ENCODE measurements at regions not wholly inside any gene's neighbourhood (a gene's known extent, or its start where the extent isn't known, plus 50 kb on each side); places are given as distances from the start of the nearest gene placed in this dataset.

DNA sequence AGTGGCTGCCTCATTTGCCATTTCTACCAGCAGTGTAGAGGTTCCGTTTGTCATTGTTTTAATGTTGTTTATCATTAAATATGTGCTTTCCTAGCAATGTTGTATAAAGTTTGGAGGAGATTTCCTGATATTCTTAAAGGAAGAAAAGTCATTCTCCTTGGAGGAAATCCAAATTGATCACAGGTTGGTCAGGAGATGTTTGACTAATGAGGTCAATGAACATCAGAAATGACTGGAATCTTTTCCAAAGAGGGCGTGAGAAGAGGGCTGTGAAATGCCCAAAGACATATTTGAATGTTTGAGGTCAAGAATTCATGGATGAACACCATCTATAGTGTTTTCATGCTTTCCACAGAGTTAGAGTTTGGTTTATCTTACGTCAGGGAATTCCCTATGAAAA, 471.3 kb downstream of the MAT2B start:
- Histone ChIP-seq H3K4me1 (ENCODE audit: control insufficient read depth in 3 of 3, insufficient read depth in 3 of 3, low read length in 3 of 3) (no peaks in the 10 kb centered on the region), H3K27me3 (ENCODE audit: control insufficient read depth in 3 of 3, insufficient read depth in 3 of 3, low read length in 3 of 3) (no peaks in the 10 kb centered on the region), H3K36me3 (ENCODE audit: control insufficient read depth in 3 of 3, insufficient read depth in 3 of 3, low read length in 3 of 3) (no peaks in the 10 kb centered on the region), H3K27ac (ENCODE audit: low read depth, low read length) (no peak overlapping the region), H3K9me3 (ENCODE audit: control insufficient read depth in 3 of 3, low read length in 3 of 3) (peaks cover 0 to 2% (median 0%) of the 10 kb centered on the region in 3 donors), H3K4me3 (ENCODE audit: low read length in 3 of 3) (no peak overlapping the region), H3K9ac (ENCODE audit: low read depth in 1 of 3, low read length in 3 of 3) (no peak overlapping the region)

DNA sequence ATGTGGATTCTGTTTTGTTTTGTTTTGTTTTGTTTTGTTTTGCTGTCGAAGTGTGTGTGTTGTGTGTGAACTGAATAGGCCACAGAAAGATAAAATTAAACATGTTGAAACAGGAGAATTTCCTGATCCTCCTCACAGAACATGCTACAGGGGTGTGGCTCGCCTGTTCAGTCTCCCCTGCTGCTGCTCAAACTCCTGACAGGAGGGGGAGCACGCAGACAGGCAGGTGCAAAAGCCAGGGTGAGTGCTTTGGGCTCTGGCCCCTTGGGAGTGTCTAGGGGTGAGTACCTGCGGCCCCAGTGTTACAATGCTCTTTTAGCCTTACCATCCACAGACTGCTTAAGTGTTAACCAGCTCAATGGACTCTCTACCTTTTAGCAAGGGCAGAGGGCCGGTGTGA, 473.5 kb downstream of the MAT2B start:
- Histone ChIP-seq H3K4me3 (ENCODE audit: low read length in 3 of 3) (no peak overlapping the region), H3K27me3 (ENCODE audit: control insufficient read depth in 3 of 3, insufficient read depth in 3 of 3, low read length in 3 of 3) (no peaks in the 10 kb centered on the region), H3K9me3 (ENCODE audit: control insufficient read depth in 3 of 3, low read length in 3 of 3) (peaks cover 0 to 2% (median 0%) of the 10 kb centered on the region in 3 donors), H3K4me1 (ENCODE audit: control insufficient read depth in 3 of 3, insufficient read depth in 3 of 3, low read length in 3 of 3) (no peaks in the 10 kb centered on the region), H3K36me3 (ENCODE audit: control insufficient read depth in 3 of 3, insufficient read depth in 3 of 3, low read length in 3 of 3) (no peaks in the 10 kb centered on the region), H3K27ac (ENCODE audit: low read depth, low read length) (no peak overlapping the region), H3K9ac (ENCODE audit: low read depth in 1 of 3, low read length in 3 of 3) (no peak overlapping the region)

DNA sequence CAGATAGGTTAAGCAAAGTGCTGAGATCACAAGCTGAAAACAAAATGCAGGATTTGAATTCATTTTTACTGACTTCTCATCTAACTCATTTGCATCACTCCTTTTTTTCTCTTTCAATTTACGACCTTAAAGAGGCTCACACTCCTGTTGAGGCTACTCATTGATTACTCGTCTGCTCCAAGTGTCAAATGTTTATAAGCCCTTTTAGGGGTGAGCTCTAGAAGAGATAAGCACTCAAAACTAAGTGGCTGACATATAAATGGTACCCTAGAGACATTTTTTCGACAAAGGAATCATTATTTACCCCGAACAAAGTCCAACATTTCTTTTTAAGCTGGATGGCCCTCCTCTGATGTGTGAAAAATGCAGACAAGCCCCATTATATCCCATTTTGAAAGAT, 483.1 kb downstream of the MAT2B start:
- Histone ChIP-seq H3K9ac (ENCODE audit: low read depth in 1 of 3, low read length in 3 of 3) (no peak overlapping the region), H3K9me3 (ENCODE audit: control insufficient read depth in 3 of 3, low read length in 3 of 3) (no peaks in the 10 kb centered on the region), H3K4me3 (ENCODE audit: low read length in 3 of 3) (no peak overlapping the region), H3K36me3 (ENCODE audit: control insufficient read depth in 3 of 3, insufficient read depth in 3 of 3, low read length in 3 of 3) (no peaks in the 10 kb centered on the region), H3K27me3 (ENCODE audit: control insufficient read depth in 3 of 3, insufficient read depth in 3 of 3, low read length in 3 of 3) (no peaks in the 10 kb centered on the region), H3K4me1 (ENCODE audit: control insufficient read depth in 3 of 3, insufficient read depth in 3 of 3, low read length in 3 of 3) (no peaks in the 10 kb centered on the region), H3K27ac (ENCODE audit: low read depth, low read length) (no peak overlapping the region)

DNA sequence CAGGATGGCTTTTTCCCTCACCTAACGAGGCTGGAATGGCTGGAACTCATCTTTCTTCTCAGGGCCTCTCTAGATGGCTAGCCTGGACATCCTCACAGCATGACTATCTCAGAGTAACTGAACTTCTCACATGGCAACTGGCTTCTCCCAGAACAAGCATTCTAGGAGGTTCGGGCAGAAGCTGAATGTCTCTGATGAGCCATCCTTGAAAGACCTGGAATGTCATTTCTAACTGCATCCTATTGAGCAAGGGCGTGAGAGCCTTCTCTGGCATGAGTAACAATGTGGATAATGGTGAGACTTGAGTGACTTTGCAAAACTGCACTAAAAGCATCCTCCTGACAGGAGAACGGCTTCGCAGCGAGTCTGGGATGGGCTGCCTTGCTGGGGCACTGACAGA, 487.7 kb downstream of the MAT2B start:
- no peaks in the 10 kb centered on the region for H3K27me3 ChIP-seq (ENCODE audit: control insufficient read depth in 3 of 3, insufficient read depth in 3 of 3, low read length in 3 of 3)
- no peaks in the 10 kb centered on the region for H3K9me3 ChIP-seq (ENCODE audit: control insufficient read depth in 3 of 3, low read length in 3 of 3)
- no peak overlapping the region for H3K9ac ChIP-seq (ENCODE audit: low read depth in 1 of 3, low read length in 3 of 3)
- H3K36me3 ChIP-seq (ENCODE audit: control insufficient read depth in 3 of 3, insufficient read depth in 3 of 3, low read length in 3 of 3) = no peaks in the 10 kb centered on the region
- no peak overlapping the region for H3K27ac ChIP-seq (ENCODE audit: low read depth, low read length)
- H3K4me3 ChIP-seq (ENCODE audit: low read length in 3 of 3) = no peak overlapping the region
- H3K4me1 ChIP-seq (ENCODE audit: control insufficient read depth in 3 of 3, insufficient read depth in 3 of 3, low read length in 3 of 3) = no peaks in the 10 kb centered on the region

DNA sequence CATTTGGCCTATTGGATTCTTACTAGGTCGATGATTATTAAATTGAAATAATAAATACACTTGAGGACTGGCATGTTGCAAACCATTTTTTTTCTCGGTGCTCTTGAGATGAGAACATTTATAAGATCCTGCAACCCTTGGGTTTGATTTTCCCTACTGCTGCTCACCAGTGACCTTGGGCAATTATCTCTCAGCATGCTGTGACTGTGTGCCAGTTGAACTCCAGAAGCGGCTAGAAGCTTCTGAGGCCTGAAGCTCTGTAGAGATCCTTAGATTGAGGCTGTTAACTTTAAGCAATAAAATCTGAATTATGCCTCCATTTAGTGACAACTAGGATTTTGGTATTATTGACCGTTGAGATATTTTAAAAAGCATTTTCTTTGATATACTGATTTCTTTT, 489.8 kb downstream of the MAT2B start:
- H3K9ac ChIP-seq (ENCODE audit: low read depth in 1 of 3, low read length in 3 of 3) = no peak overlapping the region
- no peaks in the 10 kb centered on the region for H3K36me3 ChIP-seq (ENCODE audit: control insufficient read depth in 3 of 3, insufficient read depth in 3 of 3, low read length in 3 of 3)
- H3K4me3 ChIP-seq (ENCODE audit: low read length in 3 of 3) = no peak overlapping the region
- no peaks in the 10 kb centered on the region for H3K4me1 ChIP-seq (ENCODE audit: control insufficient read depth in 3 of 3, insufficient read depth in 3 of 3, low read length in 3 of 3)
- H3K9me3 ChIP-seq (ENCODE audit: control insufficient read depth in 3 of 3, low read length in 3 of 3) = no peaks in the 10 kb centered on the region
- no peak overlapping the region for H3K27ac ChIP-seq (ENCODE audit: low read depth, low read length)
- no peaks in the 10 kb centered on the region for H3K27me3 ChIP-seq (ENCODE audit: control insufficient read depth in 3 of 3, insufficient read depth in 3 of 3, low read length in 3 of 3)

DNA sequence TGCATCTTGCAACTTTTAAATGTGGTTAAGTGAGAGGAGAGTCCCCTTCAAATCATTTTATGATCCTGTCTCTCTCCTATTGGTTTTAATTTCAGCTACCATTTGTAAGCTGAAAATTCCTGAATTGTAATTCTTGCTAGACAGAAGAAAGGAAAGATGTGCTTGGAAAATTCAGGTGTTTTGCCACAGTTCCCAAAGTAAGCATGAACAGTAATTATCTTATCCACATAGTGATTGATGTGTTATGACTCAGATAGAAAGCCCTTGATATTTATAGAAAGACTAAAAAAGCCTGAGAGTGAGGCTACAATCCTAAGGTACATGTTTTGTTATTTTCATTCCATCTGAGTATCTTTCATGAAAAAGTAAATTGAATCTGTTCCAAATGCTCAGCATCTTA, 492.5 kb downstream of the MAT2B start:
- Histone ChIP-seq H3K9me3 (ENCODE audit: control insufficient read depth in 3 of 3, low read length in 3 of 3) (no peaks in the 10 kb centered on the region), H3K9ac (ENCODE audit: low read depth in 1 of 3, low read length in 3 of 3) (no peak overlapping the region), H3K27me3 (ENCODE audit: control insufficient read depth in 3 of 3, insufficient read depth in 3 of 3, low read length in 3 of 3) (no peaks in the 10 kb centered on the region), H3K4me3 (ENCODE audit: low read length in 3 of 3) (no peak overlapping the region), H3K4me1 (ENCODE audit: control insufficient read depth in 3 of 3, insufficient read depth in 3 of 3, low read length in 3 of 3) (no peaks in the 10 kb centered on the region), H3K27ac (ENCODE audit: low read depth, low read length) (no peak overlapping the region), H3K36me3 (ENCODE audit: control insufficient read depth in 3 of 3, insufficient read depth in 3 of 3, low read length in 3 of 3) (no peaks in the 10 kb centered on the region)

DNA sequence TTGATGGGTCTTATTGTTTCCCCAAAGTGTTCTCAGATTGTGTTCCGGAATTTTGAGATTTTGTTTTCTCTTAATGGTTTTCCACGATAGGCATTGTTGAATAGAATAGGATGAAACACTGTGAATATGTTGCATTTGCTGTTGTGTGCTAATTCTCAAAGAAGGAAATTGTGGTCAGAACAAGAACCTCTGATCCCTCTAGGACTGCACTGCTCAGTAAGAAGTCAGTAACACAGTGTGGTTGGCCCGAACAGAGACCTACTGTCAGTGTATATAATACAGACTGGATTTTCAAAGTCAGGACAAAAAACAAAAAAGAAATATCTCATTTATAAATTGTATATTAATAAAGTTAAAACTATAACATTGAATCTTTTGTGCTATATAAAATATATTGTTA, 494.8 kb downstream of the MAT2B start:
- Histone ChIP-seq H3K27me3 (ENCODE audit: control insufficient read depth in 3 of 3, insufficient read depth in 3 of 3, low read length in 3 of 3) (no peaks in the 10 kb centered on the region), H3K4me3 (ENCODE audit: low read length in 3 of 3) (no peak overlapping the region), H3K36me3 (ENCODE audit: control insufficient read depth in 3 of 3, insufficient read depth in 3 of 3, low read length in 3 of 3) (no peaks in the 10 kb centered on the region), H3K9me3 (ENCODE audit: control insufficient read depth in 3 of 3, low read length in 3 of 3) (no peaks in the 10 kb centered on the region), H3K9ac (ENCODE audit: low read depth in 1 of 3, low read length in 3 of 3) (no peak overlapping the region), H3K27ac (ENCODE audit: low read depth, low read length) (no peak overlapping the region), H3K4me1 (ENCODE audit: control insufficient read depth in 3 of 3, insufficient read depth in 3 of 3, low read length in 3 of 3) (no peaks in the 10 kb centered on the region)

DNA sequence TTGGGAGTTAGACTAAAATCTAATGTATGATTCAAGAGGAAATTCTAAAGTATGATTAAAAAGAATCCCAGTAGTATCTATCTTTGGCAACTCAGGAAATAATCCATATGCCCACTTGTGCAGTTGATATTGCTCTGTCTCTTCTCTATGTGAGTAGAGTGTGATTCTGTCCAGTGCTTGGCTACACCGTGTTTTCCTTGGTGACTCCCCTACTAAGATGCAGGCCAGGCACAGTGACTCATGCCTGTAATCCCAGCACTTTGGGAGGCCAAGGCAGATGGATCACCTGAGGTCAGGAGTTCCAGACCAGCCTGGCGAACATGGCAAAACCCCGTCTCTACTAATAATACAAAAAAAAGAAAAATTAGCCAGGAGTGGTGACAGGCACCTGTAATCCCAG, 495.4 kb downstream of the MAT2B start:
- H3K9ac ChIP-seq (ENCODE audit: low read depth in 1 of 3, low read length in 3 of 3) = no peak overlapping the region
- H3K27ac ChIP-seq (ENCODE audit: low read depth, low read length) = no peak overlapping the region
- no peak overlapping the region for H3K4me3 ChIP-seq (ENCODE audit: low read length in 3 of 3)
- no peaks in the 10 kb centered on the region for H3K27me3 ChIP-seq (ENCODE audit: control insufficient read depth in 3 of 3, insufficient read depth in 3 of 3, low read length in 3 of 3)
- H3K9me3 ChIP-seq (ENCODE audit: control insufficient read depth in 3 of 3, low read length in 3 of 3) = no peaks in the 10 kb centered on the region
- no peaks in the 10 kb centered on the region for H3K36me3 ChIP-seq (ENCODE audit: control insufficient read depth in 3 of 3, insufficient read depth in 3 of 3, low read length in 3 of 3)
- H3K4me1 ChIP-seq (ENCODE audit: control insufficient read depth in 3 of 3, insufficient read depth in 3 of 3, low read length in 3 of 3) = no peaks in the 10 kb centered on the region

DNA sequence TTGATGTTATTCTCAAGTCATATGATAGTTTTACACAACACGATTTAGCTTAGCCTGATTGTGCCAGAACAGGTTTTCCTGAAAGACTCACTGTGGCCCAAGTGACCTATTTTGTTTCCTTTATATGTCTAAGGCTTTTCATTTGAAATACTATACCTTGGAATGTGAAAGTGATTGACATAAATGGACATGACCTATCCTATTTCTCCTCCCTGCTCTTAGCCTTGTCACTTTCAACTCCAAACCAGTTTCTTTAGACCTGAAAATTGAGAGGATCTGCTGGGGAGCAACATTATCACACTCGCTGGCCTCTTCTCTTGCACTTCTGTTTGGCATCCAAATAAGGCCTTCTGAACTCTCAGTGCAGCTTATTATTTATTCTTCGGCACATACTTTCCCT, 496.8 kb downstream of the MAT2B start:
- Histone ChIP-seq H3K27ac (ENCODE audit: low read depth, low read length) (no peak overlapping the region), H3K9me3 (ENCODE audit: control insufficient read depth in 3 of 3, low read length in 3 of 3) (no peaks in the 10 kb centered on the region), H3K27me3 (ENCODE audit: control insufficient read depth in 3 of 3, insufficient read depth in 3 of 3, low read length in 3 of 3) (no peaks in the 10 kb centered on the region), H3K36me3 (ENCODE audit: control insufficient read depth in 3 of 3, insufficient read depth in 3 of 3, low read length in 3 of 3) (no peaks in the 10 kb centered on the region), H3K4me1 (ENCODE audit: control insufficient read depth in 3 of 3, insufficient read depth in 3 of 3, low read length in 3 of 3) (no peaks in the 10 kb centered on the region), H3K9ac (ENCODE audit: low read depth in 1 of 3, low read length in 3 of 3) (no peak overlapping the region), H3K4me3 (ENCODE audit: low read length in 3 of 3) (no peak overlapping the region)

DNA sequence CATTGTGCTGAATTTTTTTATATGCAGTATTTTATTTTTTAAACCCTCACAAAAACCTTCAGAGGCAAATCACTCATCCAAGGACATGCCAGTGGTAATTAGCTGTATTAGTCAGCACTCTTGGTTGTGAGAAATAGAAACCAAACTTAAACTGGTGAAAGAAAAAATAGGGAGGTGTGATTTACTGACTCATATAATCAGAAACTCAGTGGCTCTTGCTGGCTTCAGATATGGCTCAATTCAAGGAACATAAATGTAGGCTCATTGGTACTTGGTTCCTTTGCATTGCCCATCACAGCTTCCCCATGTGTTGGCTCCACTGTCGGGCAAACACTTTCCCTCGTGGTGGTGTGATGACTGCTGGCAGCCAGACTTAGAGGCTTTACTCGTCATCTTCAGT, 497.2 kb downstream of the MAT2B start:
- Histone ChIP-seq H3K9me3 (ENCODE audit: control insufficient read depth in 3 of 3, low read length in 3 of 3) (no peaks in the 10 kb centered on the region), H3K4me1 (ENCODE audit: control insufficient read depth in 3 of 3, insufficient read depth in 3 of 3, low read length in 3 of 3) (no peaks in the 10 kb centered on the region), H3K27me3 (ENCODE audit: control insufficient read depth in 3 of 3, insufficient read depth in 3 of 3, low read length in 3 of 3) (no peaks in the 10 kb centered on the region), H3K36me3 (ENCODE audit: control insufficient read depth in 3 of 3, insufficient read depth in 3 of 3, low read length in 3 of 3) (no peaks in the 10 kb centered on the region), H3K4me3 (ENCODE audit: low read length in 3 of 3) (no peak overlapping the region), H3K9ac (ENCODE audit: low read depth in 1 of 3, low read length in 3 of 3) (no peak overlapping the region), H3K27ac (ENCODE audit: low read depth, low read length) (no peak overlapping the region)

DNA sequence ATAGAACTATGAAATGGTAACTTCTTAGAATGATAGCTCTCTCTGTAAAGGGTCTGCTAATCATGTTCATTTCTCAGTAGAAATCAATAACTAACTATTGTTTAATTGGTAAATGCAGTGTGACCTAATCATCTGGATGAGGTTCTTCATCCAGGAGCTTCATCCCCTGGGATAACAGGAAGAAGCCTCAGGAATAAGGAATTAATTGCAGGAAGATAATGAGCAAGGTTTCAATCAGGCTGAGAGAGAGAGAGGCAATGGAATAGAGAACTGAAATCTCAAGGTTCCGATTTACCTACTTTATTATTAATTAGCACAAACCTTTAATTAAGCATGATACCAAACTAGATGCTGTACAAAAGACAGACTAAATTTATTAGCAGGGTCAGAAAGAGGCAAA, 499.7 kb downstream of the MAT2B start:
- H3K36me3 ChIP-seq (ENCODE audit: control insufficient read depth in 3 of 3, insufficient read depth in 3 of 3, low read length in 3 of 3) = no peaks in the 10 kb centered on the region
- no peak overlapping the region for H3K27ac ChIP-seq (ENCODE audit: low read depth, low read length)
- H3K4me3 ChIP-seq (ENCODE audit: low read length in 3 of 3) = no peak overlapping the region
- no peak overlapping the region for H3K9ac ChIP-seq (ENCODE audit: low read depth in 1 of 3, low read length in 3 of 3)
- H3K4me1 ChIP-seq (ENCODE audit: control insufficient read depth in 3 of 3, insufficient read depth in 3 of 3, low read length in 3 of 3) = no peaks in the 10 kb centered on the region
- no peaks in the 10 kb centered on the region for H3K9me3 ChIP-seq (ENCODE audit: control insufficient read depth in 3 of 3, low read length in 3 of 3)
- H3K27me3 ChIP-seq (ENCODE audit: control insufficient read depth in 3 of 3, insufficient read depth in 3 of 3, low read length in 3 of 3) = no peaks in the 10 kb centered on the region

Data from skeletal muscle tissue (tissue), 3 donors.